ENCODE measurements at regions not wholly inside any gene's neighbourhood (a gene's known extent, or its start where the extent isn't known, plus 50 kb on each side); places are given as distances from the start of the nearest gene placed in this dataset.

DNA sequence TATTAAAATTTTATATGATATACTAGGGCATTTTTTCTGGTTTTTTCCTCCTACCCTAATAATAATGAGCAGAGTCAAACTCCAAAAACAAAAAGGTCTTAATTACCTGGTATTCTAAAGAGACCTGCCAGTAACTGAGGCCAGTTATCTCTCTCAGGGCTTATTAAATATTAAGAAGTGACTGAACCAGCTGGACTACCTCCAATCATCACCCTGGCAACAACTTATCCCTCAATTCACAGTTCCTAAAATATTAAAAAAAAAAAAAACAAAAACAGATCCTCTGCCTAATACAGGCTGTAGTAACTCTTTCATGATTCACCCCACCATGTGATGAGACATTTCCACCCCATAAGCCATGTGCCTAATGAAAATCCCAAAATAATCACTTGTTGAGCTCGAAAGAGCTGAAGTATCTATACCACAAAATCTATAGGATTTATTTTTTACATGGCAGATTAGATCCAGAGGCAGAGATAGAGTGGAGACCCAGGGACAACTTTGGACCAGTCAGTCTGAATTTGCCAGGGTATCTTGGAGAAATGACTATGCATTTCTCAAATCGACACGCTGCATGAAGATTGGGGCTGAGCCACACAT, 698.0 kb downstream of the FAT4 start:
- TF ChIP-seq POLR2A (IDR thresholded peaks at IDR 0.05) (no peak), POLR2AphosphoS5 (IDR thresholded peaks at IDR 0.05) (no peak), EP300 (IDR thresholded peaks at IDR 0.05) (no peak)
- TF ChIP-seq, protein P1, sequence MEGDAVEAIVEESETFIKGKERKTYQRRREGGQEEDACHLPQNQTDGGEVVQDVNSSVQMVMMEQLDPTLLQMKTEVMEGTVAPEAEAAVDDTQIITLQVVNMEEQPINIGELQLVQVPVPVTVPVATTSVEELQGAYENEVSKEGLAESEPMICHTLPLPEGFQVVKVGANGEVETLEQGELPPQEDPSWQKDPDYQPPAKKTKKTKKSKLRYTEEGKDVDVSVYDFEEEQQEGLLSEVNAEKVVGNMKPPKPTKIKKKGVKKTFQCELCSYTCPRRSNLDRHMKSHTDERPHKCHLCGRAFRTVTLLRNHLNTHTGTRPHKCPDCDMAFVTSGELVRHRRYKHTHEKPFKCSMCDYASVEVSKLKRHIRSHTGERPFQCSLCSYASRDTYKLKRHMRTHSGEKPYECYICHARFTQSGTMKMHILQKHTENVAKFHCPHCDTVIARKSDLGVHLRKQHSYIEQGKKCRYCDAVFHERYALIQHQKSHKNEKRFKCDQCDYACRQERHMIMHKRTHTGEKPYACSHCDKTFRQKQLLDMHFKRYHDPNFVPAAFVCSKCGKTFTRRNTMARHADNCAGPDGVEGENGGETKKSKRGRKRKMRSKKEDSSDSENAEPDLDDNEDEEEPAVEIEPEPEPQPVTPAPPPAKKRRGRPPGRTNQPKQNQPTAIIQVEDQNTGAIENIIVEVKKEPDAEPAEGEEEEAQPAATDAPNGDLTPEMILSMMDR (IDR thresholded peaks at IDR 0.05): no peak
- Histone ChIP-seq H3K27ac (no peak overlapping the region), H3K27me3 (no peaks in the 10 kb centered on the region), H3K4me3 (no peak overlapping the region), H3K9me3 (peaks cover 0 to 4% (median 0%) of the 10 kb centered on the region in 4 donors), H3K4me1 (no peaks in the 10 kb centered on the region), H3K36me3 (no peaks in the 10 kb centered on the region)
- no peak for ATAC-seq (ENCODE audit: low FRiP score in 2 of 2)
- DNase-seq: no peak
- WGBS, 2 donors: 77 to 80% methylated on average over 3 of the region's 3 CpGs

DNA sequence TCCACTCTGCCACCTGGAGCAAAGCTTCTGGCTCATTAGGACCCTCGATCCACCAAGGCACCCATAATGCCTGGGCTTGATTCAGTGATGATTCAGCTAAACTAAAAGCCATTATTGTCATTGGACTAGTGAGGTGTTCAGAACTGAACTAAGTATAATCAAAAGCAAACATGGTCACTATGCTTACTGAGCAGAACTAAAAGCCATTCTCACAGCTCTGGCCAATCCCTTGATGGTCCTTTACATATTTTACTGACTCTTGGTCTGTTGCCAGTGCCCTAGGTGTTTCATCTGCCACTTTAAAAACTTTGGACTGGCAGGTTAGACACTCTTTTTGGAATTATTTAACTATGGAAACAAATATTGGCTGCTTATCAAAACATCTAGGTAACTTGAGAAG, 703.5 kb downstream of the FAT4 start:
- H3K36me3 ChIP-seq: no peaks in the 10 kb centered on the region
- no peaks in the 10 kb centered on the region for H3K9me3 ChIP-seq
- H3K27ac ChIP-seq: no peak overlapping the region
- no peaks in the 10 kb centered on the region for H3K27me3 ChIP-seq
- 61 to 87% methylated on average over 1 of the region's 1 CpG for WGBS, 2 donors
- ATAC-seq (ENCODE audit: low FRiP score in 2 of 2) (no peak), DNase-seq (no peak)
- no peak overlapping the region for H3K4me3 ChIP-seq
- H3K4me1 ChIP-seq: no peaks in the 10 kb centered on the region
- TF ChIP-seq, protein P1 (IDR thresholded peaks at IDR 0.05): no peak
- TF ChIP-seq EP300 (IDR thresholded peaks at IDR 0.05) (no peak), POLR2AphosphoS5 (IDR thresholded peaks at IDR 0.05) (no peak), POLR2A (IDR thresholded peaks at IDR 0.05) (no peak)

DNA sequence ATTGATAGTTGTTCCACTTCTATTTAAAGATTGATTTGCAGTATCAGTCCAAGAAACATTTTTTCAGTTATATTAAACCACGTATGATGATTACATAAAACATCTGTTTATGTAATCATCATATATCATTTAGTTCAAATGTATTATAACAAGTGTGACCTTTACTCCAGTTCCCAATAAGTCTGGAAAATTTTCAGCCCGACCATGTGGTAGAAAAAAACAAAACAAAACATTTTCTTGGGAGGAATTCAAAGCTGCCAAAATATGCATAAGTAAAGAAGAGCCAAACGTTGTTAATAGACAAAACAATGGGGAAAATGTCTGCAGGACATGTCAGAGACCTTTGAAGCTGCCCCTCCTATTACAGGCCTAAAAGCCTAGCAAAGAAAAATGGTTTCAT, 709.1 kb downstream of the FAT4 start:
- 45 to 46% methylated on average over 3 of the region's 3 CpGs for WGBS, 2 donors
- Histone ChIP-seq H3K27me3 (no peaks in the 10 kb centered on the region), H3K36me3 (no peaks in the 10 kb centered on the region), H3K4me3 (no peak overlapping the region), H3K27ac (no peak overlapping the region), H3K9me3 (no peaks in the 10 kb centered on the region), H3K4me1 (no peaks in the 10 kb centered on the region)
- DNase-seq (no peak), ATAC-seq (ENCODE audit: low FRiP score in 2 of 2) (no peak)
- TF ChIP-seq EP300 (IDR thresholded peaks at IDR 0.05) (no peak), POLR2AphosphoS5 (IDR thresholded peaks at IDR 0.05) (no peak), POLR2A (IDR thresholded peaks at IDR 0.05) (no peak)
- TF ChIP-seq, protein P1 (IDR thresholded peaks at IDR 0.05): no peak

DNA sequence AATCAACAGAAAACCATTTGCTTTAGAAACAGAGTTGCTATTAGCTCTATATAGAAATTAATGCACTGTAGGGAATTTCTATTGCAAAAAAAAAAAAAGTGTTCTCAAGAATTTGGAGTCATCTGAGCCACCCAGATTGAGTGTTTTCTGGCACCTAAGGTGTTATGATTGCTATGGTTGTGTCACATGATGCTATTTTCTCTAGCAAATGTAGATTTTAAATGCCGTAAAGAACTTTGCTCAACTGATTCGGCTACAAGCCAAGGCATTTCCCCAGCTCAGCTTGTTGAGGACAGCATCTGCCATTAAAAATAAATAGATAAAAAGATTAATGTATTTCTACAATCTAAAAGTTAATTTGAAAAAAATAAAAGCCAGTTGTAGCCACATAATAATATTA, 712.8 kb downstream of the FAT4 start:
- TF ChIP-seq POLR2A (IDR thresholded peaks at IDR 0.05) (no peak), EP300 (IDR thresholded peaks at IDR 0.05) (no peak), POLR2AphosphoS5 (IDR thresholded peaks at IDR 0.05) (no peak)
- TF ChIP-seq, protein P1 (IDR thresholded peaks at IDR 0.05): no peak
- DNase-seq: no peak
- Histone ChIP-seq H3K4me1 (no peaks in the 10 kb centered on the region), H3K27me3 (no peaks in the 10 kb centered on the region), H3K27ac (no peak overlapping the region), H3K4me3 (no peak overlapping the region), H3K36me3 (no peaks in the 10 kb centered on the region), H3K9me3 (peaks cover 0 to 10% (median 4%) of the 10 kb centered on the region in 4 donors)
- 63 to 95% methylated on average over 2 of the region's 2 CpGs for WGBS, 2 donors
- no peak for ATAC-seq (ENCODE audit: low FRiP score in 2 of 2)

DNA sequence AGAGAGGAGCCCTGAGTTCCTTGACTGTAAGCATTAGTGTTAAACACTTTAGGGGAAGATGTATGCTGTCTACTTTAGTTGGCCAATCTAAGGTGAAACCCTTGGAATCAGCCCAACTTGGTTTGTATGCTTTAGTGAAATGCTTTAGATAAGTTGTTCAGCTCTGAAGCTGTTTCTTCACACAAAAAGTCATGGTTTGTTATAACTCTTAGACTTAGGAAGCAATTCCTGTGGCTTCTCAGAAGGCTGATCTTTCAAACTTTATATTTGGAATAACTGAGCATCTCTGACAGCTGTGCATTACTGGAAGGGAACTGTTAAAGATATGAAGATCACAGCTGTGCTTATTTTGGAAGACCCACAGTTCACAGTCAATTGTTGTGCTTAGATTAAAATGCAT, 714.1 kb downstream of the FAT4 start:
- no peak overlapping the region for H3K4me3 ChIP-seq
- TF ChIP-seq, protein P1 (IDR thresholded peaks at IDR 0.05): no peak
- TF ChIP-seq POLR2AphosphoS5 (IDR thresholded peaks at IDR 0.05): no peak
- TF ChIP-seq POLR2A (IDR thresholded peaks at IDR 0.05): no peak
- no peak for TF ChIP-seq EP300 (IDR thresholded peaks at IDR 0.05)
- ATAC-seq (ENCODE audit: low FRiP score in 2 of 2) (no peak), DNase-seq (no peak)
- H3K36me3 ChIP-seq: no peaks in the 10 kb centered on the region
- H3K27ac ChIP-seq: no peak overlapping the region
- H3K4me1 ChIP-seq: no peaks in the 10 kb centered on the region
- H3K9me3 ChIP-seq: peaks cover 0 to 10% (median 4%) of the 10 kb centered on the region in 4 donors
- H3K27me3 ChIP-seq: no peaks in the 10 kb centered on the region
